Stimulated activated CD8-positive, alpha-beta memory T cell treated with anti-CD3 and anti-CD28 coated beads, Interleukin-2, amount 100 ng/mL, for 48 hours (primary cell): ENCODE measurements at regions not wholly inside any gene's neighbourhood (a gene's known extent, or its start where the extent isn't known, plus 50 kb on each side); places are given as distances from the start of the nearest gene placed in this dataset.
"Not testable (repeated sequence)": the region's sequence is repeated elsewhere in the genome, so short reads cannot be mapped to it uniquely, and the experiment has no call there.

ENCODE experiments used
- DNase-seq, 2 donors: peaks; one replicate each; pipeline ENCODE4 v3.0.0-alpha.2; 2020; ENCODE audit warnings: low read depth in 2 of 2

- no peak for DNase-seq
These were observed 269.0 kb downstream of the NSUN3 start for GRCh38 chr3:94331831-94332230.

GRCh38 chr3:94336046-94336753, 273.3 kb downstream of the NSUN3 start:
- no peak for DNase-seq

- DNase-seq = no peak
These were observed 282.2 kb downstream of the NSUN3 start for GRCh38 chr3:94345101-94345500.

- no peak for DNase-seq
These were observed 286.5 kb downstream of the NSUN3 start for GRCh38 chr3:94349310-94349878.

GRCh38 chr3:94356581-94356980, 293.7 kb downstream of the NSUN3 start:
- no peak for DNase-seq

- DNase-seq = no peak
These were observed 297.1 kb downstream of the NSUN3 start for GRCh38 chr3:94359996-94360395.

- no peak for DNase-seq
These were observed 298.1 kb downstream of the NSUN3 start for GRCh38 chr3:94360987-94361386.

GRCh38 chr3:94362393-94362792, 299.5 kb downstream of the NSUN3 start:
- DNase-seq = no peak

GRCh38 chr3:94365006-94365405, 302.1 kb downstream of the NSUN3 start:
- DNase-seq = no peak

- no peak for DNase-seq
These were observed 309.2 kb downstream of the NSUN3 start for GRCh38 chr3:94372026-94372425.

- DNase-seq = no peak
These were observed 310.6 kb downstream of the NSUN3 start for GRCh38 chr3:94373456-94373855.

GRCh38 chr3:94374439-94375161, 311.7 kb downstream of the NSUN3 start:
- no peak for DNase-seq

- not testable (repeated sequence) for DNase-seq
These were observed 314.3 kb downstream of the NSUN3 start for GRCh38 chr3:94377123-94377696.

- not testable (repeated sequence) for DNase-seq
These were observed 315.0 kb downstream of the NSUN3 start for GRCh38 chr3:94377863-94378262.

- no peak for DNase-seq
These were observed 315.5 kb downstream of the NSUN3 start for GRCh38 chr3:94378322-94378721.

GRCh38 chr3:94379264-94379663, 316.4 kb downstream of the NSUN3 start:
- DNase-seq = no peak

GRCh38 chr3:94394885-94395284, 332.0 kb downstream of the NSUN3 start:
- no peak for DNase-seq

- no peak for DNase-seq
These were observed 333.0 kb downstream of the NSUN3 start for GRCh38 chr3:94395851-94396250.

GRCh38 chr3:94398036-94398435, 335.2 kb downstream of the NSUN3 start:
- no peak for DNase-seq

GRCh38 chr3:94401466-94401865, 338.6 kb downstream of the NSUN3 start:
- DNase-seq = no peak

GRCh38 chr3:94402126-94402525, 339.3 kb downstream of the NSUN3 start:
- DNase-seq = no peak

- DNase-seq = no peak
These were observed 342.6 kb downstream of the NSUN3 start for GRCh38 chr3:94405258-94406035.
